Activated CD4-positive, alpha-beta memory T cell treated with anti-CD3 and anti-CD28 coated beads, Interleukin-2, amount 10 ng/mL, durations not matched to agents 7 days and 5 days (primary cell): ENCODE measurements at regions not wholly inside any gene's neighbourhood (a gene's known extent, or its start where the extent isn't known, plus 50 kb on each side); places are given as distances from the start of the nearest gene placed in this dataset.

Source experiments
- CTCF ChIA-PET: fragments of 350-600 bp; sonication (Branson Sonifier 250); formaldehyde crosslinking; loops from one replicate; lab custom pipeline; 2021; ENCODE audit warnings: antibody characterized with exemption, inconsistent platforms; lab: Charles Lee
- POLR2A ChIA-PET: fragments of 350-600 bp; sonication (Branson Sonifier 250); formaldehyde crosslinking; loops from one replicate; lab custom pipeline; 2021; ENCODE audit warnings: antibody characterized with exemption; lab: Charles Lee
- DNase-seq: peaks from one replicate; pipeline ENCODE4 v3.0.0-alpha.2; 2020
- H3K27ac Mint-ChIP-seq: one replicate; pipeline ENCODE4 v1.8.0; 2021; ENCODE audit warnings: mild to moderate bottlenecking, mixed read lengths
- H3K27me3 Mint-ChIP-seq: one replicate; pipeline ENCODE4 v1.8.0; 2021; ENCODE audit warnings: mixed read lengths
- H3K36me3 Mint-ChIP-seq: one replicate; pipeline ENCODE4 v1.8.0; 2021; ENCODE audit warnings: low read depth, mixed read lengths
- H3K4me1 Mint-ChIP-seq: one replicate; pipeline ENCODE4 v1.8.0; 2021; ENCODE audit warnings: mixed read lengths
- H3K4me3 Mint-ChIP-seq: one replicate; pipeline ENCODE4 v1.8.0; 2021; ENCODE audit warnings: mild to moderate bottlenecking, mixed read lengths
- H3K9me3 Mint-ChIP-seq: one replicate; pipeline ENCODE4 v1.8.0; 2021; ENCODE audit warnings: mixed read lengths

GRCh38 chr2:191526091-191526490 is 151.8 kb upstream of the NABP1 start:
- DNase-seq: no peak
- H3K9me3 Mint-ChIP-seq: no peaks in the 10 kb centered on the region
- H3K4me1 Mint-ChIP-seq: no peaks in the 10 kb centered on the region
- no peaks in the 10 kb centered on the region for H3K36me3 Mint-ChIP-seq
- CTCF ChIA-PET: no interaction called here
- no peak overlapping the region for H3K4me3 Mint-ChIP-seq
- POLR2A ChIA-PET: no interaction called here
- H3K27ac Mint-ChIP-seq: no peak overlapping the region
- H3K27me3 Mint-ChIP-seq: no peaks in the 10 kb centered on the region

DNA sequence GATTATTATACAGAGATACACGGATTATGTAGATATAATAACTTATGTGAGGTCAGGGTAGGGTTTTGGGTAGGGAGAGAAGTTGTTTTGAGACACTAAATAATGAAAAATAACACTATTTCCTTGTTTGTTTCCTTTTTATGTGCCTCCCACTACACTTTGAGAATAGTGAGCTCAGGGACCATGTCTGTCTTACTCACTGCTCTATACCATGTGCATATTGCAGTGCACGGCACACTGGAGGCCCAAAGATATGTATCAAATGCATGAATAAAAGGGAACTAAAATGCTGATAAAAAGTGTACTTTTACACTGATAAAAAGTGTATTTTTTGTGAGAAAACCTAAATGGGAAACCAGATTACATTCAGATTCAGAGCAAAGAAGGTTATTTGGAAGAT is 151.4 kb upstream of the NABP1 start:
- CTCF ChIA-PET: no interaction called here
- no peak overlapping the region for H3K4me3 Mint-ChIP-seq

GRCh38 chr2:191526953-191527556 is 150.9 kb upstream of the NABP1 start:
- POLR2A ChIA-PET: no interaction called here
- CTCF ChIA-PET: no interaction called here
- Mint-ChIP-seq H3K27ac (no peak overlapping the region), H3K4me1 (no peaks in the 10 kb centered on the region), H3K36me3 (no peaks in the 10 kb centered on the region), H3K4me3 (no peak overlapping the region), H3K27me3 (no peaks in the 10 kb centered on the region), H3K9me3 (no peaks in the 10 kb centered on the region)
- DNase-seq: no peak

More for the DNA sequence above, 151.4 kb upstream of the NABP1 start:
- POLR2A ChIA-PET: no interaction called here
- Mint-ChIP-seq H3K27ac (no peak overlapping the region), H3K27me3 (no peaks in the 10 kb centered on the region), H3K36me3 (no peaks in the 10 kb centered on the region), H3K4me1 (no peaks in the 10 kb centered on the region), H3K9me3 (no peaks in the 10 kb centered on the region)
- DNase-seq: no peak

GRCh38 chr2:191530618-191531017 is 147.3 kb upstream of the NABP1 start:
- POLR2A ChIA-PET: no interaction called here
- Mint-ChIP-seq H3K36me3 (no peaks in the 10 kb centered on the region), H3K27me3 (peaks cover 8% of the 10 kb centered on the region)

DNA sequence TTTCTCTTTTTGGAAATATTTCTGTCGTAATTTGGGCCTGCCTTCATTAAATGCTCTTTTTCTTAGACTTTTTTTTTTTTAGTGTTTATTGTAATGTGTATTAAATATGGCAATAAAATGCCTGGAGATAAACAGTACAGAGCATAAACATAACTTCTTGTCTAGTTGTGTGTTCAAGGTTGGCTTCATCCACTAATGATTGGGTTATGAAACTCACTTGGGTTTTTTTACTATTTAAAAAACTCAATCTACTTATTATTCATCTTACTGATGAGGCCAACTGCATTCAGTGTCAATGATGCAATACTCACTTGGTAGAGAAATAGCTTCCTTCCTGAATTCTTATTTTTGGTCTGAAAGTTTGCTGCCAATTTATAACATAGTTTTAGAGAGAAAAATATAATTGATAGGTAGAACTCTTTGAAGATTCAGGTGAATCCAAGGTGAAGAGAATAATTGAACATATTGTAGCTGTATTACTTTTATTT is 144.2 kb upstream of the NABP1 start:
- CTCF ChIA-PET: no interaction called here
- Mint-ChIP-seq H3K27me3 (peaks cover 8% of the 10 kb centered on the region), H3K4me1 (no peaks in the 10 kb centered on the region)

More at GRCh38 chr2:191530618-191531017, 147.3 kb upstream of the NABP1 start:
- no peak for DNase-seq
- Mint-ChIP-seq H3K9me3 (no peaks in the 10 kb centered on the region), H3K4me3 (no peak overlapping the region), H3K27ac (no peak overlapping the region), H3K4me1 (no peaks in the 10 kb centered on the region)
- CTCF ChIA-PET: interaction anchor here (0.7 kb wide), 1 partner anchor 20 kb away, joined by 3 read pairs; no protein-coding TSS in a partner anchor

GRCh38 chr2:191537921-191538320 is 140.0 kb upstream of the NABP1 start:
- DNase-seq: no peak
- no peak overlapping the region for H3K4me3 Mint-ChIP-seq
- CTCF ChIA-PET: interaction anchor here (2.2 kb wide), 2 partner anchors 16 to 624 kb away, joined by 15 to 20 read pairs; no protein-coding TSS in a partner anchor
- H3K4me1 Mint-ChIP-seq: no peaks in the 10 kb centered on the region
- H3K36me3 Mint-ChIP-seq: no peaks in the 10 kb centered on the region
- H3K9me3 Mint-ChIP-seq: no peaks in the 10 kb centered on the region
- peaks cover 8% of the 10 kb centered on the region for H3K27me3 Mint-ChIP-seq
- POLR2A ChIA-PET: no interaction called here
- no peak overlapping the region for H3K27ac Mint-ChIP-seq

More for the DNA sequence above, 144.2 kb upstream of the NABP1 start:
- DNase-seq: no peak
- POLR2A ChIA-PET: no interaction called here
- H3K27ac Mint-ChIP-seq: no peak overlapping the region
- H3K9me3 Mint-ChIP-seq: no peaks in the 10 kb centered on the region
- no peaks in the 10 kb centered on the region for H3K36me3 Mint-ChIP-seq
- H3K4me3 Mint-ChIP-seq: no peak overlapping the region

DNA sequence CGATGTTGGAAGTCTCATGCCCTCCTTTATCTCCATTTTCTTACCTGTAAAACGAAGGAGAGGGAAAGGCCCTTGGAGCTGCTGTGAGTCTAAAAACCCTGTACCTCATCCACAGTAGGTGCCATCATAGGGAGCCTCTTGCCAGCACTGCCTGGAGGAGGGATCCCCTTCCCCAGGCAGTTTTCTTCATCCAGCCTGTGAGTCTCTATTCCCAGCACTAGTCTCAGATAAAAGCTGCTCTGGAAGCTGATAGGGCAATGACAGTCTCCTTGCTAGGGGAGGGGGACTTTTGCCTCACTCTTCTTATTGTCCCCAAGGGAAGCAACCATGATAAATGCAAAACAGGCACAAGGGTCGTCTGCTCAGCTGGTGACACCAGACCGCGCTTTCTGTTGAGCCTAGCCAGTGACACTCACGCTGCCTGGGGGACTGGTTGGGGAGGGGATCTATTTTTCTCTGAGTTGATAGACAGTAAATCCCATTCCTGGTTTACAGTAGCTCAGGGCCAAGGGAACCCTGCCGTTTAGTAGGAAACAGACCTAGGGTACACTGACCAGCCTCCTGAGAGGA is 139.5 kb upstream of the NABP1 start:
- no peak for DNase-seq
- no peak overlapping the region for H3K27ac Mint-ChIP-seq
- peaks cover 8% of the 10 kb centered on the region for H3K27me3 Mint-ChIP-seq
- POLR2A ChIA-PET: no interaction called here
- H3K4me1 Mint-ChIP-seq: no peaks in the 10 kb centered on the region
- H3K4me3 Mint-ChIP-seq: no peak overlapping the region
- CTCF ChIA-PET: interaction anchor here (0.7 to 2.2 kb wide), 11 partner anchors 9 to 624 kb away, joined by 3 to 20 read pairs (median 5); no protein-coding TSS in a partner anchor
- no peaks in the 10 kb centered on the region for H3K9me3 Mint-ChIP-seq
- H3K36me3 Mint-ChIP-seq: no peaks in the 10 kb centered on the region

DNA sequence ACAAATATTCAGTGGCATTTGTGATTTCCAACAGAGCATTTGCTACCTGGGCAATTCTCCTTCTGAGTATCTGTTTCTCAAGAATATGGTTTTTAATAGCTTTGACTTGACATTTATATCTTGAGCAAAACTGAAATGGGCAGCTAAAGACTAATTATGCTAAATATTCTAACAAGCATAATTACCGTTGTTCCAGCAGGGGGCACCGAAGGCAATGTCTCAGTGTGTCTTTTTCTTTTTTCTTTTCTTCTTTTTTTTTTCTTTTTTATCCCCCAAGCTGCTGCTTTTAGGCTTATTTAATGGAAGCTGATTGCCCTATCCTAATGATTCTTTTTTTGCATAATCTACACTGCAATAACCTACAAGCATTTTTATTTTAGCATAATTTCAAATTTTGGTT is 138.9 kb upstream of the NABP1 start:
- POLR2A ChIA-PET: no interaction called here
- Mint-ChIP-seq H3K36me3 (no peaks in the 10 kb centered on the region), H3K27me3 (peaks cover 8% of the 10 kb centered on the region)

DNA sequence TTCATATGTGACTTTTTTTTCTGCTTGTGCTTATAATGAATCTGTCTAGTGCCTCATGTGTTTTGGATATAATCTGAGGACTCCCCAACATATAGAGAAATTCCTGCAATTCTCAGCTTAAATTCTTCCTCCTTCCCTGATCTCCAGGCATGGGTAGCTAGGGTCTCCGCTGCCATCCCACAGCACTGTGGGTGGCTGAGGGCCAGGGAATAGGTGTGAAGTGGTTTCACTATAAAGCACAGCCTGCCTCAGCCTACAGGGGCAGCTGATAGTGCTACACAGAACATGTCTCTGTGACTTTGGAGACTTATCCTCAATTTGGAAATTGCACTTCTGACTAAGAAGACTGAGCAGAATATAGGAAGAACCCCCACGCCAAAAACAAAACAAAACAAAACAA is 137.3 kb upstream of the NABP1 start:
- Mint-ChIP-seq H3K36me3 (no peaks in the 10 kb centered on the region), H3K4me1 (no peaks in the 10 kb centered on the region), H3K4me3 (no peak overlapping the region), H3K27ac (no peak overlapping the region), H3K9me3 (no peaks in the 10 kb centered on the region), H3K27me3 (no peaks in the 10 kb centered on the region)
- CTCF ChIA-PET: interaction anchor here (0.6 to 1.8 kb wide), 2 partner anchors 32 to 376 kb away, joined by 3 to 4 read pairs; no protein-coding TSS in a partner anchor
- POLR2A ChIA-PET: no interaction called here
- DNase-seq: no peak

More for the DNA sequence above, 138.9 kb upstream of the NABP1 start:
- DNase-seq: peak; percentile 30
- Mint-ChIP-seq H3K4me1 (no peaks in the 10 kb centered on the region), H3K27ac (no peak overlapping the region), H3K4me3 (no peak overlapping the region), H3K9me3 (no peaks in the 10 kb centered on the region)
- CTCF ChIA-PET: interaction anchor here (0.7 to 2.2 kb wide), 16 partner anchors 8 to 623 kb away, joined by 3 to 20 read pairs (median 4); no protein-coding TSS in a partner anchor

- no peak overlapping the region for H3K4me3 Mint-ChIP-seq
- POLR2A ChIA-PET: no interaction called here
- no peaks in the 10 kb centered on the region for H3K27me3 Mint-ChIP-seq
- H3K4me1 Mint-ChIP-seq: no peaks in the 10 kb centered on the region
- H3K27ac Mint-ChIP-seq: no peak overlapping the region
- DNase-seq: no peak
- CTCF ChIA-PET: interaction anchor here (1.6 to 2.4 kb wide), 2 partner anchors 11 to 619 kb away, joined by 4 to 8 read pairs; no protein-coding TSS in a partner anchor
- no peaks in the 10 kb centered on the region for H3K9me3 Mint-ChIP-seq
- no peaks in the 10 kb centered on the region for H3K36me3 Mint-ChIP-seq
Observed at GRCh38 chr2:191543708-191544107, 134.2 kb upstream of the NABP1 start.

- Mint-ChIP-seq H3K27ac (no peak overlapping the region), H3K27me3 (no peaks in the 10 kb centered on the region), H3K4me1 (no peaks in the 10 kb centered on the region), H3K9me3 (no peaks in the 10 kb centered on the region), H3K4me3 (no peak overlapping the region), H3K36me3 (no peaks in the 10 kb centered on the region)
- DNase-seq: no peak
- ChIA-PET CTCF (interaction anchor here (2.4 kb wide), 1 partner anchor 618 kb away, joined by 8 read pairs; no protein-coding TSS in a partner anchor), POLR2A (no interaction called here)
Observed at GRCh38 chr2:191544461-191545062, 133.4 kb upstream of the NABP1 start.

GRCh38 chr2:191545361-191545760 is 132.6 kb upstream of the NABP1 start:
- Mint-ChIP-seq H3K4me3 (no peak overlapping the region), H3K27ac (no peak overlapping the region), H3K27me3 (peaks cover 4% of the 10 kb centered on the region), H3K36me3 (no peaks in the 10 kb centered on the region), H3K4me1 (no peaks in the 10 kb centered on the region), H3K9me3 (no peaks in the 10 kb centered on the region)
- DNase-seq: no peak
- POLR2A ChIA-PET: no interaction called here
- CTCF ChIA-PET: interaction anchor here (2.4 kb wide), 1 partner anchor 617 kb away, joined by 8 read pairs; no protein-coding TSS in a partner anchor

GRCh38 chr2:191552066-191552465 is 125.9 kb upstream of the NABP1 start:
- DNase-seq: no peak
- Mint-ChIP-seq H3K36me3 (no peaks in the 10 kb centered on the region), H3K4me1 (peaks cover 9% of the 10 kb centered on the region), H3K9me3 (no peaks in the 10 kb centered on the region), H3K27me3 (peaks cover 16% of the 10 kb centered on the region), H3K27ac (no peak overlapping the region), H3K4me3 (no peak overlapping the region)
- CTCF ChIA-PET: interaction anchor here (0.7 to 7.8 kb wide), 6 partner anchors 13 to 610 kb away, joined by 3 to 101 read pairs (median 4); no protein-coding TSS in a partner anchor
- POLR2A ChIA-PET: no interaction called here
